GM21825 (cell line): ENCODE measurements at regions not wholly inside any gene's neighbourhood (a gene's known extent, or its start where the extent isn't known, plus 50 kb on each side); places are given as distances from the start of the nearest gene placed in this dataset.

Experiments
- ATAC-seq: cut with Tn5 transposase; IDR thresholded peaks from one replicate; pipeline ENCODE4 v1.9.1; 2021; ENCODE audit warnings: mild to moderate bottlenecking, moderate library complexity; ENCODE audit not compliant: unreplicated experiment

DNA sequence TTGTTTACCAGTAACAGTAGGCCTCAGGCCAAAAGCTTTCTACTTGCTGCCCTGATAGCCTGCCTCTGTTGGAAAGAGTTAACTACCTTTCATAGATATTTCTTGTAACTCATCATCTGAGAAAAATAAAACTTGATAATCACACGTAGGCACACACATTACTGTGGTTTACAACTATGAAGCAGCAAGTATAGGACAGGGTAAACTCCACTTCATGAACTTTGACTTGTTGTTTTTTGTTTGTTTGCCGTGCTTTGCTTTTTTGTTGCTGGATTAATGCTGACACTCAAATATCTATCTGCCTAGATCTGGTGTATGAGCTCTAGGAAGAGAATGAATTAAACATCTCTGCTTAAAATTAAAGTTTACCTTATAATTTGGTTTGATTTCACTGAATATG, 924.7 kb upstream of the ADGRL2 start:
- no peak for ATAC-seq

DNA sequence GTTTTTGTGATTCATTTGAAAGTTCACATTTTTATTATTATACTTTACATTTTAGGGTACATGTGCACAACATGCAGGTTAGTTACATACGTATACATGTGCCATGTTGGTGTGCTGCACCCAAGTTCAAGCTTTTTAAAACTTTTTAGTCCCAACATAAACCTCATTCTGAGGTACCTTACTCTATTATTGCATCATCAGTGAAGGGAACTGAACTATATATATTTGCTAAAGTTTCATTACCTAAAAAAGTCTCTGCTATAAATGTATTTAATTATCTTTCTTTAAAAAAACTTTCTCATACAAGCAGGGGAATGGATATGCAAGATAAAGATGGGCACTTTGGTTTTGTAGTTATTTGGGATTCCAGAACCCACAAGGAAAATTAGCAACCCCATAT, 931.4 kb upstream of the ADGRL2 start:
- no peak for ATAC-seq

DNA sequence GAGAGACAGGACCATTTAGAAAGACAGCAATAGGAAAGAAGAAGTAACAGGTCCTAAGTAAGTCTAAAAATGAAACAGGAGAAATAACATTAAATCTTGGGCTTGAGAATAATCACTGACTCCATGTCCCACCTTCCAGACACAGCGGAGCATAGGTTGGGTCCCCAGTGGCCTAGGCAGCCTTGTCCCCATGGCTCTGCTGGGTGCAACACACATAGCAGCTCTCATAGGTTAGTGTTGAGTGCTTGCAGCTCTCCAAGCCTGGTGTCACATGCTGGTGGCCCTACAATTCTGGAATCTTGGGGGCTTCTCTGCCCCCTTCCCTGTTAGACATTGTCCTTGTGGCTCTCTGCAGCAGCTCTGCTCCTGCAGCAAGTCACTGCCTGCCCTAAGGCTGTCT, 952.8 kb upstream of the ADGRL2 start:
- no peak for ATAC-seq

DNA sequence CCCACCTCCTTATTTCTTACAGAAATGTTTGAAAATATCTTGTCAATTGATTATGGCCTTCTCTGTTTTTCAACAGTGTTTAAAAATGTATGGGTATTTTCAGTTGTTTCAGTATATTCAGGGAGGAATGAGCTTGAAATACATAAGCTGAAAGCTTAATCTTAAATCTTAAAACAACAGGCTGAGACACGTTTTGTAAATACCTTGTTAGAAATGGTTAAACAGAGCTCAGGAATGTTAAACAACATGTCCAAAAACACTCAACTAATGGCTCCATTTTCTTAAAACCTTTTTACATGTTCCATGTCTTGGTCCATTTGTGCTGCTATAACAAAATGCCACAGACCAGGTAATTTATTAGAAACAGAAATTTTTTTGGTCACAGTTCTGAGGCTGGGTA, 953.8 kb upstream of the ADGRL2 start:
- ATAC-seq = no peak

DNA sequence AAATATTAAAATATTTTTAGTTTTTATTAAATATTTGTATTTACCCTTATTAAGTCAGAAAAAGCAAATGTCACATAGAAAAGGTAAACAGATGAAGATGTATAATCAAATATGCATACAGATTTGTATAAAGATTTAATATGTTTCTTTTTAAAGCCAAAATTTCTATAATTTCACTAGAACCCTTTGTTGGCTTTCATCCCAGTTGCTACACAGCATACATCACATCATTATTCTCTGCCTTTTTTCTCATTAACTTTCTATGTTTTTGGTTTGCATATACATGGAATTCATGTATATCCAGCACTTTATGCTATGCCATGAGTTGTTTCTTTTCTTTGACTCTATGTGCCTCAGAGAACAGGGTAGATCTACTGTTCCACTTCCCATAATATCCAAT, 957.9 kb upstream of the ADGRL2 start:
- no peak for ATAC-seq

DNA sequence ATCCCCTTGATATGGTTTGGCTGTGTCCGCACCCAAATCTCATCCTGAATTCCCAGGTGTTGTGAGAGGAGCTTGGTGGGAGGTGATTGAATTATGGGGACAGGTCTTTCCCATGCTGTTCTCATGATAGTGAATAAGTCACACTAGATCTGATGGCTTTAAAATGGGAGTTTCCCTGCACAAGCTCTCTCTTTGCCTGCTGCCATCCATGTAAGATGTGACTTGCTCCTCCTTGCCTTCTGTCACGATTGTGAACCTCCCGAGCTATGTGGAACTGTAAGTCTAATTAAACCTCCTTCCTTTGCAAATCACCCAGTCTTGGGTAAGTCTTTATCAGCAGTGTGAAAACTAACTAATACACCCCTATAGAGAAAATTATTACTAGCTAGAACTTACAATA, 959.5 kb upstream of the ADGRL2 start:
- no peak for ATAC-seq

DNA sequence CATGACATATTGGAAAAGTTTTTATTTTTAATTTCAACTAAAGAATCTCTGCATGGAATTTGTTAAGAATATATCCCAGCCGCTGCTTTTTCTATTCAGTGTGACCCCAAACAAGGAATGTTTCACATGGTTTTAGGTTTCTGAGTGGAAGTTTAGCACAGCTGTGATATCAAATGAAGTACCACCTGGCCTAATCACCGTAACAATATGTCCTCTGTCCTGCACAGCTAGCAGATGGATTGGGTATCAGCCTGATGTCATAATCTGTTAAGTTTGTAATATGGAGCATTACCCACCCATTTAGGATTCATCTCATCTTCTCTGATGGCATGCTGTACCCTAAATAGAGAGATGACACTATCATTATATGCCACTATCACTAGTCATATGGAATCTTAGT, 963.7 kb upstream of the ADGRL2 start:
- ATAC-seq = no peak

DNA sequence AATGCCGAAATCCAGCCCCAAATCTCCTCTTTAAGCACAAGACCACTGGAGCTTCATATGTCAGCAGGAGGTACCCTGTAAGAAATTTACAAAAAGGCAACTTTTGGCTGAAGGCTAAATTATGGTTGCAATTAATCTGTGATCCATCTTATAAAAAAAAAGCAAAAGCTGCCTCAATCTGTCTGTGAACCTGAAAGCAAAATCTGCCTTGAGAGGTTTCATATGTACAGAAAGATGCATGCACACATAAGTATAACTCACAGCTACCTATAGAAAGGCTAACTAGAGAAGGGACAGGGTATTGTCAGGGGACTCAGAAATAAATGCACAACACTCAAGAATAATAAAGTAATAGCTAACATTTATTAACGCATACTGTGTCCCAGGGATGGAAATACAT, 964.2 kb upstream of the ADGRL2 start:
- ATAC-seq = no peak

DNA sequence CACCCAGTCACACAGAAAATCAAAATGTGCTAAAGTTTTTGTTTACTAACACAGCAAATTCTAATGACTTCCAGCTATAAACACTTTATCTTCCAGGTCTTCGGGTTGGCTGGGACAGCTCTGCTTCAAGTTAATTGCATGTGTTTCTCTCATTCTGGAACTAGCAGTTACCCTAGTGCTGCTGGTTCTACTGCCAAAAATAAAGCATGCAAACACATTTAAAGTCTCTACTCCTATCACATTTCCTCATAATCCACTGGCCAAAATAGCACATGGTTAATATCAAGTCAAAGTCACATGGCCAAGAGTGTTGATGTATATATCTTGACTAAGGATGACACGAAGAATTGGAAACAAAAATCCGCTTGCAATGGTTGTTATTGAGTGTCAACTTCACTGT, 973.1 kb upstream of the ADGRL2 start:
- no peak for ATAC-seq

DNA sequence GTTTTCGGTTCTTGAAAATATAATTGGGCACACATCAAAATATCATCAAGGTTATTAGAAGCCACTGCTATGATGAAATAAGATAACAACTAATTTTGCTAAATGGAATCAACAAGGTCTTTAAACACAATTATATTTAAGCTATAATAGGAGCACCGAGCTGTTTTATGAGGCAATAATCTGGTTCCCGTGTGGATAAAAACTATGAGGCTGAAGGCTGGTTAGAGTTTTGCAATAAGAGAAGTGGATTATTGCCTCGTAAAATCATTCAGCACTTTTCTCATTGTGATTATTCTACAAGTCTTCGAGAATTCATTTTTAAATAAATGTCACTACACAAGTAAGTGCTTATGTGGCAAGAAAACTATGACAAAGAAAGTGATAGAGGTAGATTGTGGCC, 975.7 kb upstream of the ADGRL2 start:
- no peak for ATAC-seq

DNA sequence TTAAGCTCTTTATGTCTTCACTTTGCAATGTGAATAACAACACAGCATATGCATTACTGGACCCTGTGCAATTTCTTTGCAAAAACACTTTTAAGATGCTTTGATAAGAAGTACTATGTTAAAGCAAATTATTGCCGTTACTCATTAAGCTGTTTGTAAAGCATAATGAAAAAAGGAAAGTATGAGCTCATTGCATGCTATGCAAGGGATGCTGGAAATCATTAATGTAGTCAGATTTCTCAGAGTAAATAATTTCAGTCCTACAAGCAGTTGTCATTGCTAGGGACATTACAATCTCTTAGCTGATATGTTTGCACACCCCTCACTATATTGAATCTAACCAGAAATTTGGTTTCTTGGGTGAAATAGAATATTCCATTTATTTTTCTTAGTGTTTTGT, 982.5 kb upstream of the ADGRL2 start:
- no peak for ATAC-seq

DNA sequence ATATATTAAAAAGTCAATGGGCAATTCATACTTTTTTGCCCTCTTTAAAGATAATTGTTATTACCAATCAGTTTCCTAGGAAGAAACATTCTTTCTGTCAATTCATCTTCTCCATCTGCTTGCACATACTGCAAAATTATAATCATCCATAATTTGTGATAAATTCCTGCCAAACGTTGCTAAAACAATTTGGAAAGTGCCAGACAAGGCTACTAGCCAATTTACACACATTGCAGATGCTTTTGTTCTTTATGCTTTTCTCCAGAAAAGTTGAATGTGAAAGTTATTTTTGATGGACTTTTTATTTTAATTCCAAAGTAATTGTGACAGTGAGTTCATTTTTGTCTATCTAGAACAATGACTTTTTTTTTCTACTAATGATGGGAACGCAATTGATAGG, 992.8 kb upstream of the ADGRL2 start:
- no peak for ATAC-seq

DNA sequence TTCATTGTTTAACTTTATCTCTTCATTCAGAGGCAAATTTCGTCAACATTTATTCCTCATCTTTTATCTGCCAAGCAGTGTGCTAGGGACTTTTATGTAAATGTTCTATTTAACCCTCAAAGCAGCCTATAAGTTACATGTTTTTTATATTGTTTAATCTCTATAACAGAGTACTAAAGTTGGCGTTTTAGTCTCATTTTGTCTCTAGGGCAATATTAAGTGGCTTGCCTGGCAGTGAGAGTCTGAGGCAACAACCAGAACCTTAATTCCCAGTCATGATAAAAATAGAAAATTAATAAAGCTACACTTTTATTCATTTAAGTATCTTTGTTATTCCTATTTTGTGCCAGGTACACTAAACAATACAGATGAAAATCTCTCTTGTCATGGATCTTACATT, 994.3 kb upstream of the ADGRL2 start:
- no peak for ATAC-seq

DNA sequence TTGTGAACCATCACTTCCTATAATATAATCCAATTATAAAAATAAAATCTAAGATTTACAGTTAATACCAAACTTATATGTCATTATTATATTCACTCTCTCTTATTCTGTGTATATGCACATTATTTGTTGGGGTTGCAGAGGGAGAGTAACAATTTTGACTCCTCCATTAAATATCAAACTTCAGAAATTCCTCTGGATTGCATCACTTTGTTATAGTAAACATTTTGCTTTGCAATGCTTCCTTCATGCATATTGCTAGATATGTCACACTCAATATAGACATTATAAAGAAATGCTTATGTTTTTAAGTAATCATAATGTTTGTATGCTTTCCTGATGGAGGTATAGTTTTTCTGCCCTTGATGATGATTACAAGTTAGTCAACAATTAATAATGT, 999.0 kb upstream of the ADGRL2 start:
- ATAC-seq = no peak

DNA sequence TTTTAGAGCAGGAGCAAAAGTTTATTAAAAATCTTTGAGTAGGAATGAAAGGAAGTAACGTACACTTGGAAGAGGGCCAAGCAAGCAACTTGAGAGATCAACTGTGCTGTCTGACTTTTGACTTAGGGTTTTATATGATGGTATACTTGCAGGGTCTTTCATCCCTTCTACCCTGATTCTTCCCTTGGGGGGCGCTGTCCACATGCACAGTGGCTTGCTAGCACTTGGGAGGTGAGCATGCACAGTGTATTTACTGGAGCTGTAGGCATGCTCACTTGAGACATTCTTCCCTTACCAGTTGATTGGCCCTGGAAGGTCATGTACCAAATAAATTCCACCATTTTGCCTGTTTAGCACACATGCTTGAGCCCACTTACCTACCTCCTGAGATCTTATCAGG, 1001.3 kb upstream of the ADGRL2 start:
- ATAC-seq = no peak

DNA sequence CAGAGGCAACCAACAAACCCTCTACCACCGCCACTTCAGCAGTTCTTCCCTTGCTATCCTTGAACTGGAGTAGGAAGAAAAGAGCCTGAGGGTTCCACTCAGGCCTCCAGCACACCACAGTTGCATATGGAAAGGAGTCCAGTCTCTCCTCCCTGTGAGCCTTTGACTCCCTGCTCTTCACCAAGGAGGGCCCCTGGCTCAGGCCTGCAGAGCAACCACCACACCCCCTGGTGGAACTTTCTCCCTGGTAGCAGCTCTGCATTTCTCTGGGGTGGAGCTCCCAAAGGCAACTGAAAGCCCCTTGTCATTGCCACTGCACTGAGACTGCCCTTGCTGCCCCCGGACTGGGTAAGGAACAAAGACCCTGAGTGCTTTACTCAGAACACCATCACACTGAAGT, 1021.5 kb upstream of the ADGRL2 start:
- no peak for ATAC-seq

DNA sequence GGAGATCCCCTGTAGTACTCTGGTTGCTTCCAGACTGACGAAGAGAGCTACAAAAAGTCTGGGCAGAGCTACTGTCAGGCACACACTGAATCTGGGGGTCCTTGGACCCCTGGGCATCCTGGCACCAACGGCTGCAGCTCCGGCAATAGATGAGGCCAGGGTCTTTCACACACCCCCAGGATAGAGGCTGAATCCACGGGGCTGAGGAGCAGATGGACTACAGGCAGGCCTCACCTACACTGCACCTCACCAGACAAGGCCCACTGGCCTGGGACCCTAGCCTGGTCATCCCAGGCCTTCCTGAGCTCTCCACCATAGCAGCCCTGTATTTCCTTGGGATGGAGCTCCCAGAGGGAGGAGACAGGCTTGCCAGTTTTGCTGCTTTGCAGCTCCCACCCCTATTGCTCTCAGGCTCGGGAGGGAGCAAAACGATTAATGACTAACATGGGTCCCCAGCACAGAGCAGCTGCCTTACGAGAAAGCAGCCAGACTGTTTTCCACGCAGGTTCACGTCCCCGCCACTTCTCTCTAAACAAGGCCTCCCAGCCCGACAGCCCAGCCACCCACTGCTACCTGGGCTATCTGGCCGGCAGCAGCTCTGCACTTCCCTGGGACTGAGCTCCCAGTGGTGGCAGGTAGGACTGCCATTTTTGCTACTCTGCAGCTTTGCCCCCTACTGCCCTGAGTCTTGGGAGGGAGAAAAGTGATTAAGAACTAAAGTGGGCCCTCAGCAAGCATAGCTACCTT, 1022.5 kb upstream of the ADGRL2 start:
- no peak for ATAC-seq

DNA sequence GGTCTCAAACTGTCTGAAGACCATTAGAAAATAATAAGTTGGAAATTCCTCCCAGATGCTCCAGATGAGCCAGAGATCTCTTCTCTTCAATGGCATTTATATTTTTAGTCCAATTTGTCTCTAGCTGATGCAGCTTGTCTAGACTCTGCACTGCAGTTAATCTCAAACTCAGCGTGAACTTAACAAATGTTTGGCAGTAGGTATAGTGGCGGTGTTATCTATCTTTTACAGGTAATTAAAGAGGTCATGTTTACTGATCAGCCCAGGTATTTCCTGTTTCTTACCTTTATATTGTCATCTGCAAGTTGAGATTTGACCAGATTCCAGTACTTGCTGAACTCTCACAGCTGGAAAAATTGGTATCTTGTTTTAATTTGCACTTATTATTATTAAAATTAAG, 1024.5 kb upstream of the ADGRL2 start:
- ATAC-seq = no peak

DNA sequence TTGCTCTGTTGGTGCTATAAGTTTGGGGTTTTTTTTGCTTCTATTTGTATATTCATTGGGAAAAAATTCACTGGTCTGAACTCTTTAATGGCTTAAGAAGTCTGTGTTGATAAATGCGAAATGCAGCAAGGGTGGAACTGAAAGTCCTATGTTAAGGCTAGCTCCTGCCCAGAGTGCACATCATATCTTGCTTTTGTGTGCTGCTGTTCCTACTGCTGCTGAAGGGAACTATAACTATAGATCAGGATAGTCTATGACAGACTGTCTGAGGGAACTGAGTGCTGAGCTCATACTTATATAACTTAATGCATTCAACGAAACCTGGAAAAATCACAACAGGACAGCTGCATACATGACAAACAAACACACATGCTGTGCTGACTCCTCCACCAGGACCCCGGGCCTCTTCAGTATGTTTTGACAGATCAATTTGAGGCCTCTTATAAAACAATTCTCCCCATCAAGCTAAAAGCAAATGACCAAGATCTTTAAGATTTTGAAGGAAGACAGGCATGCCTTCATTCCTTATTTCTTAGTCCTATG, 1031.5 kb upstream of the ADGRL2 start:
- ATAC-seq = no peak

DNA sequence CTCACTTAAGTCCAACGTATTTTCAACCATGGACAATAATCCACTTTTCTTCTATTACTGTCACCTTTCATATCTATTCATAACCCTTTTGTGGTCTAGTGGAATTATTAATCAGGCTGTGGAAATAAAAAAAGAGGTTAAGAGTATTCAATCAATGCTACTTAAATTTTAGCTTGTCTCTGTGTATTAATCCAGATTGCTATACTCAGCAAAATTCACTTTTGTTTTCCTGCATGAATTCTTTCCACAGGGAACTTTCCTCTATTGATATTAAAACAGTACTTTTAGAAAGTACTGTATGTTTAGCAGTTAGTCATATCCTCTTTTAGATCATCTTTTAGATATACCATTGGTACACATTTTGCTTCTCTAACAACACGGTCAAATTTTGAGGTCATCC, 1033.0 kb upstream of the ADGRL2 start:
- no peak for ATAC-seq

DNA sequence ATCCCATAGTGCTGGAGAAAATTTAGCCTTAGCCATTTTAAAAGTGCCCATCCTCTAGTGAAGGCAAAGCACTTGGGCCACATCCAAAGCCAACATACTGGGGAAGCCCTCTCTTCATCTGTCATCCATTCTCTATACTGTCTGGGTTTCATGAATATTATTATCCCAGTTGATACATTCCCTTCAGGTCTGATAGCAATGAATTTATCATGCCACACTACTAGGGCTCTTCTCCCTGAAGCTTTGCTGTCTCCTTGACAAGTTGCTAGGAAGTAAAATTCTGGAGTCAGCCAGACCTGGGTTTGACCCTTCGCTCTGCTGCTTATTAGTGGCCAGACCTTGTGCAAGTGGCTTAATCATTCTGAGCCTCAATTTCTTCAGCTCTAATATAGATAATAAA, 1041.4 kb upstream of the ADGRL2 start:
- ATAC-seq = no peak

DNA sequence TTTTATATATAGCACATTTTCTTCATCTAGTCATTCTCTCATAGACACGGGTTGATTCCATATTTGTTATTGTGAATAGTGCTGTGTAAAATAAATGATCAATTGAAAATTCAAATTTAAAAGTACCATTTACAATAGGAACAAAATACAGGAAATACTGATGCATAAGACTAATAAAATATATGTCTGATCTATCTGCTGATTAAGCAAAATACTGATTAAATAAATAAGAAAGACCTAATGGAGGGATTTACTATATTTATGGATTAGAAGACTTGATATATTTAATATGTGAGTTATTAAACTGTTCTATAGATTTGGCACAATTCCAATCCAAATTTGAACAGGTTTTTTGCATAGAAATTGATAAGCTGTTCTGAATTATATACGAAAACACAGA, 1044.8 kb upstream of the ADGRL2 start:
- ATAC-seq = no peak

DNA sequence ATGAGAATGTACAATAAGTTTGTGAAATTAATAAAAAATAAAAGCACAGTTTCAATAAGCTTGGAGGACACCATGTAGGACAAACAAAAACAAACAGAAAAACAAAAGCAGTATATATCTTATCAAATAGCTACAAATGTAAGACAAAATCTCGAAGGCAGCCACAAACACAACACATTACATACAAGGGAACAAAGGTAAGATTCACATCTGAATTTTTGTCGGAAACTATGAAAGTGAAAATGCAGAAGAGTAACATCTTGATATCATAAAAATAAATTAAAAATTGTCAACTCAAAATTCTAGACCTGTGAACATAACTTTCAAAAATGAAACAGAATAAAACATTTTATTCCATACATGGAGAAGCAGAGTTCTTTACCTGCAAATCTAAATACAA, 1049.5 kb upstream of the ADGRL2 start:
- ATAC-seq = no peak
